ENCODE measurements at regions not wholly inside any gene's neighbourhood (a gene's known extent, or its start where the extent isn't known, plus 50 kb on each side); places are given as distances from the start of the nearest gene placed in this dataset.

GRCh38 chr4:130563185-130563888, 1467.4 kb downstream of the C4orf33 start:
- DNase-seq: peak; percentile 20

GRCh38 chr4:130563889-130564418, 1468.0 kb downstream of the C4orf33 start:
- no peak for DNase-seq

- no peak for DNase-seq
Measured at GRCh38 chr4:130568746-130569145, 1472.8 kb downstream of the C4orf33 start.

- DNase-seq: no peak
Measured at GRCh38 chr4:130573742-130574141, 1477.8 kb downstream of the C4orf33 start.

- DNase-seq: no peak
Measured at GRCh38 chr4:130574215-130574614, 1478.3 kb downstream of the C4orf33 start.

GRCh38 chr4:130576218-130576617, 1480.3 kb downstream of the C4orf33 start:
- DNase-seq: peak; percentile 65

GRCh38 chr4:130591091-130591490, 1495.1 kb downstream of the C4orf33 start:
- DNase-seq: no peak

GRCh38 chr4:130600706-130601105, 1504.8 kb downstream of the C4orf33 start:
- DNase-seq: no peak

GRCh38 chr4:130603043-130603442, 1507.1 kb downstream of the C4orf33 start:
- DNase-seq: no peak

- DNase-seq: no peak
Measured at GRCh38 chr4:130608121-130608520, 1512.2 kb downstream of the C4orf33 start.

GRCh38 chr4:130628531-130628930, 1532.6 kb downstream of the C4orf33 start:
- no peak for DNase-seq

- DNase-seq: no peak
Measured at GRCh38 chr4:130632731-130633604, 1537.0 kb downstream of the C4orf33 start.

- no peak for DNase-seq
Measured at GRCh38 chr4:130636486-130636885, 1540.5 kb downstream of the C4orf33 start.

GRCh38 chr4:130640592-130640991, 1544.6 kb downstream of the C4orf33 start:
- DNase-seq: no peak

- no peak for DNase-seq
Measured at GRCh38 chr4:130646886-130647285, 1550.9 kb downstream of the C4orf33 start.

GRCh38 chr4:130648570-130648969, 1552.6 kb downstream of the C4orf33 start:
- DNase-seq: no peak

- no peak for DNase-seq
Measured at GRCh38 chr4:130653842-130654241, 1557.9 kb downstream of the C4orf33 start.

- no peak for DNase-seq
Measured at GRCh38 chr4:130659320-130659719, 1563.4 kb downstream of the C4orf33 start.

GRCh38 chr4:130668859-130669258, 1572.9 kb downstream of the C4orf33 start:
- no peak for DNase-seq

GRCh38 chr4:130675266-130675665, 1579.3 kb downstream of the C4orf33 start:
- DNase-seq: no peak

GRCh38 chr4:130689181-130689580, 1593.2 kb downstream of the C4orf33 start:
- no peak for DNase-seq

GRCh38 chr4:130698251-130698650, 1602.3 kb downstream of the C4orf33 start:
- no peak for DNase-seq

GRCh38 chr4:130699004-130699403, 1603.1 kb downstream of the C4orf33 start:
- no peak for DNase-seq

Measured in NCI-H526 treated with DMSO at 0.1 percent for 48 hours (cell line).